ENCODE measurements at regions not wholly inside any gene's neighbourhood (a gene's known extent, or its start where the extent isn't known, plus 50 kb on each side); places are given as distances from the start of the nearest gene placed in this dataset.

GRCh38 chr2:239776436-239777005 is 248.6 kb downstream of the NDUFA10 start:
- no peak for DNase-seq

- no peak for DNase-seq
Measured at GRCh38 chr2:239775623-239776435, 249.3 kb downstream of the NDUFA10 start.

GRCh38 chr2:239774933-239775622 is 250.1 kb downstream of the NDUFA10 start:
- no peak for DNase-seq

GRCh38 chr2:239774142-239774462 is 251.0 kb downstream of the NDUFA10 start:
- no peak for DNase-seq

- DNase-seq = no peak
Measured at GRCh38 chr2:239773228-239774141, 251.7 kb downstream of the NDUFA10 start.

- no peak for DNase-seq
Measured at GRCh38 chr2:239772721-239773120, 252.4 kb downstream of the NDUFA10 start.

- DNase-seq = no peak
Measured at GRCh38 chr2:239770246-239770639, 254.9 kb downstream of the NDUFA10 start.

- no peak for DNase-seq
Measured at GRCh38 chr2:239769554-239770245, 255.4 kb downstream of the NDUFA10 start.

GRCh38 chr2:239768907-239769553 is 256.1 kb downstream of the NDUFA10 start:
- no peak for DNase-seq

- DNase-seq = no peak
Measured at GRCh38 chr2:239768031-239768790, 256.9 kb downstream of the NDUFA10 start.

- no peak for DNase-seq
Measured at GRCh38 chr2:239767021-239767905, 257.9 kb downstream of the NDUFA10 start.

- no peak for DNase-seq
Measured at GRCh38 chr2:239765911-239766310, 259.2 kb downstream of the NDUFA10 start.

- no peak for DNase-seq
Measured at GRCh38 chr2:239765076-239765845, 259.9 kb downstream of the NDUFA10 start.

- DNase-seq = no peak
Measured at GRCh38 chr2:239763433-239764097, 261.6 kb downstream of the NDUFA10 start.

- no peak for DNase-seq
Measured at GRCh38 chr2:239762655-239763269, 262.4 kb downstream of the NDUFA10 start.

GRCh38 chr2:239762106-239762505 is 263.0 kb downstream of the NDUFA10 start:
- DNase-seq = no peak

GRCh38 chr2:239760596-239760995 is 264.5 kb downstream of the NDUFA10 start:
- no peak for DNase-seq

- DNase-seq = no peak
Measured at GRCh38 chr2:239758279-239758877, 266.8 kb downstream of the NDUFA10 start.

All from activated CD4-positive, alpha-beta T cell treated with anti-CD3 and anti-CD28 coated beads, Interleukin-10, Interleukin-2, amounts not matched to agents 100 ng/mL and 50 ng/mL, durations not matched to agents 16 hours and 8 hours (primary cell).